HCT116 (cell line): ENCODE measurements at regions not wholly inside any gene's neighbourhood (a gene's known extent, or its start where the extent isn't known, plus 50 kb on each side); places are given as distances from the start of the nearest gene placed in this dataset.

Experiments
- ATAC-seq: fragments of 200-7000 bp; cut with Tn5 transposase; 2 replicates; pipeline ENCODE4 v1.9.1; 2020; ENCODE audit warnings: mild to moderate bottlenecking, moderate library complexity
- BruUV-seq: library from RNA; stranded (reverse); fragments of 400-500 nt; replicated peaks from 2 replicates; lab custom pipeline; 2021; lab: Mats Ljungman, UMichigan
- CTCF ChIA-PET: fragments of 300-600 bp; sonication (Branson Sonifier 250); formaldehyde crosslinking; loops from one replicate; lab custom pipeline; 2021; ENCODE audit warnings: antibody characterized with exemption; lab: Charles Lee
- POLR2A ChIA-PET: fragments of 300-600, 350-600 bp; sonication (Branson Sonifier 250); formaldehyde crosslinking; loops from one replicate; lab custom pipeline; 2021; ENCODE audit warnings: antibody characterized with exemption; lab: Charles Lee
- RAD21 ChIA-PET, 2 experiments: fragments of 300-600 bp; sonication (Branson Sonifier 250); formaldehyde crosslinking; loops; one replicate each; lab custom pipeline; 2023; ENCODE audit warnings: low total read pairs in 2 of 2; ENCODE audit not compliant: uncharacterized antibody in 2 of 2, unreplicated experiment in 2 of 2, low non-redundant PET in 1 of 2; lab: Charles Lee
- DNase-seq: peaks from one replicate; pipeline ENCODE4 v3.0.0-alpha.2; 2010; ENCODE audit warnings: low read depth, low spot score
- H2AFZ ChIP-seq: fragments of 200-600 bp; shearing (Covaris generic), sonication (generic); 2 replicates; pipeline ENCODE4 v1.6.1; 2017; ENCODE audit warnings: low read depth, mixed run types, mixed read lengths, antibody characterized with exemption, low read length; ENCODE audit not compliant: poor library complexity, severe bottlenecking
- H3K27ac ChIP-seq: 2 replicates; pipeline ENCODE4 v1.5.1; 2012; ENCODE audit warnings: low read depth, low read length
- H3K27me3 ChIP-seq: fragments of 200-600 bp; sonication (generic); 2 replicates; pipeline ENCODE4 v1.6.1; 2016; ENCODE audit warnings: mixed run types, low read length, mixed read lengths; ENCODE audit not compliant: insufficient read depth
- H3K36me3 ChIP-seq, 2 experiments: fragments of 200-500 bp in 1 of 2; fragments of 200-600 bp in 1 of 2; sonication (Bioruptor generic) in 1 of 2; sonication (generic) in 1 of 2; 2 replicates each; pipeline versions ENCODE4 v1.5.1 to v1.6.1; 2014 to 2016; ENCODE audit warnings: low read length in 2 of 2, inconsistent platforms in 1 of 2, mixed read lengths in 1 of 2, mixed run types in 1 of 2; ENCODE audit not compliant: insufficient read depth in 2 of 2, control insufficient read depth in 1 of 2
- H3K4me1 ChIP-seq, 2 experiments: fragments of 200-600 bp in 1 of 2; sonication (generic) in 1 of 2; 2 replicates each; pipeline versions ENCODE4 v1.5.1 to v1.6.1; 2012 to 2017; ENCODE audit warnings: low read length in 2 of 2, inconsistent platforms in 1 of 2, mild to moderate bottlenecking in 1 of 2, mixed read lengths in 1 of 2, mixed run types in 1 of 2, moderate library complexity in 1 of 2; ENCODE audit not compliant: insufficient read depth in 2 of 2, control insufficient read depth in 1 of 2
- H3K4me2 ChIP-seq: fragments of 200-600 bp; sonication (generic); 2 replicates; pipeline ENCODE4 v1.6.1; 2017; ENCODE audit warnings: mixed run types, low read length, mixed read lengths
- H3K4me3 ChIP-seq, 2 experiments: fragments of 200-600 bp in 1 of 2; sonication (generic) in 1 of 2; replicated peaks in 1 of 2; 2 replicates each; pipeline ENCODE4 v1.5.1; 2011 to 2016; ENCODE audit warnings: low read length in 2 of 2, control low read depth in 1 of 2, low read depth in 1 of 2, mild to moderate bottlenecking in 1 of 2, mixed read lengths in 1 of 2, mixed run types in 1 of 2
- H3K79me2 ChIP-seq: fragments of 200-600 bp; sonication (generic); 2 replicates; pipeline ENCODE4 v1.6.1; 2017; ENCODE audit warnings: mild to moderate bottlenecking, mixed run types, low read length, moderate library complexity, mixed read lengths; ENCODE audit not compliant: insufficient read depth
- H3K9ac ChIP-seq: fragments of 200-600 bp; sonication (generic); 2 replicates; pipeline ENCODE4 v1.6.1; 2016; ENCODE audit warnings: low read length, mixed read lengths
- H3K9me2 ChIP-seq: fragments of 200-600 bp; sonication (generic), shearing (Covaris generic); 2 replicates; pipeline ENCODE4 v1.6.1; 2017; ENCODE audit warnings: mixed run types, mild to moderate bottlenecking, moderate library complexity; ENCODE audit not compliant: insufficient read depth
- H3K9me3 ChIP-seq, 2 experiments: fragments of 200-500 bp in 1 of 2; fragments of 200-600 bp in 1 of 2; sonication (Bioruptor generic) in 1 of 2; sonication (generic) in 1 of 2; 2 replicates each; pipeline ENCODE4 v1.6.1; 2014 to 2017; ENCODE audit warnings: low read length in 2 of 2, mixed read lengths in 2 of 2, inconsistent platforms in 1 of 2, low read depth in 1 of 2, mild to moderate bottlenecking in 1 of 2, mixed run types in 1 of 2, moderate library complexity in 1 of 2; ENCODE audit not compliant: control insufficient read depth in 1 of 2, insufficient read depth in 1 of 2
- H4K20me1 ChIP-seq: fragments of 200-600 bp; sonication (generic), shearing (Covaris generic); 2 replicates; pipeline ENCODE4 v1.6.1; 2017; ENCODE audit warnings: mixed run types, mild to moderate bottlenecking, moderate library complexity; ENCODE audit not compliant: insufficient read depth
- ATF3 ChIP-seq: IDR thresholded peaks from 2 replicates; pipeline ENCODE4 v1.6.1; 2012
- CBX3 ChIP-seq: IDR thresholded peaks from 2 replicates; pipeline ENCODE4 v1.6.1; 2012; ENCODE audit warnings: low read depth
- ELF1 ChIP-seq: IDR thresholded peaks from 2 replicates; pipeline ENCODE4 v1.6.1; 2012; ENCODE audit warnings: low read depth, borderline replicate concordance
- EZH2 ChIP-seq: fragments of 200-600 bp; sonication (generic); IDR thresholded peaks from 2 replicates; pipeline ENCODE4 v1.6.1; 2017; ENCODE audit warnings: antibody characterized with exemption, mixed run types
- FOSL1 ChIP-seq: IDR thresholded peaks from 2 replicates; pipeline ENCODE4 v1.6.1; 2012; ENCODE audit warnings: low read depth
- JUND ChIP-seq: IDR thresholded peaks from 2 replicates; pipeline ENCODE4 v1.6.1; 2012
- MAX ChIP-seq: IDR thresholded peaks from 2 replicates; pipeline ENCODE4 v1.6.1; 2012
- POLR2A ChIP-seq: IDR thresholded peaks from 2 replicates; pipeline ENCODE4 v1.7.0; 2011; ENCODE audit warnings: borderline replicate concordance; ENCODE audit not compliant: insufficient read depth, insufficient read length; ENCODE audit errors: extremely low read depth
- POLR2AphosphoS5 ChIP-seq: IDR thresholded peaks from 2 replicates; pipeline ENCODE4 v1.6.1; 2011; ENCODE audit warnings: mild to moderate bottlenecking, low read depth, low read length, moderate library complexity
- RAD21 ChIP-seq: IDR thresholded peaks from 2 replicates; pipeline ENCODE4 v1.6.1; 2012; ENCODE audit warnings: low read depth, mild to moderate bottlenecking
- REST ChIP-seq: IDR thresholded peaks from 2 replicates; pipeline ENCODE4 v1.6.1; 2012; ENCODE audit warnings: low read depth
- SP1 ChIP-seq: IDR thresholded peaks from 2 replicates; pipeline ENCODE4 v1.6.1; 2012; ENCODE audit warnings: low read depth
- SRF ChIP-seq: IDR thresholded peaks from 2 replicates; pipeline ENCODE4 v1.6.1; 2012; ENCODE audit warnings: low read depth
- TCF7L2 ChIP-seq: IDR thresholded peaks from 2 replicates; pipeline ENCODE4 v1.7.0; 2011; ENCODE audit warnings: borderline replicate concordance, inconsistent platforms; ENCODE audit not compliant: insufficient read depth, insufficient read length; ENCODE audit errors: extremely low read depth
- YY1 ChIP-seq: IDR thresholded peaks from 2 replicates; pipeline ENCODE4 v1.6.1; 2011; ENCODE audit warnings: low read length, low read depth, moderate library complexity, mild to moderate bottlenecking; ENCODE audit not compliant: insufficient replicate concordance; ENCODE audit errors: extremely low read depth
- ZBTB33 ChIP-seq: IDR thresholded peaks from 2 replicates; pipeline ENCODE4 v1.6.1; 2011; ENCODE audit warnings: mild to moderate bottlenecking, low read length, moderate library complexity; ENCODE audit not compliant: insufficient replicate concordance; ENCODE audit errors: extremely low read depth
- ZFX ChIP-seq: fragments of 450-650 bp; IDR thresholded peaks from 2 replicates; pipeline ENCODE4 v1.6.1; 2017
- ZNF274 ChIP-seq: fragments of 200-500 bp; sonication (Bioruptor generic); IDR thresholded peaks from 2 replicates; pipeline ENCODE4 v1.6.1; 2014; ENCODE audit warnings: mild to moderate bottlenecking, low read depth, low read length, inconsistent platforms
- intact Hi-C: fragments of 100-400 bp; cut with micrococcal nuclease; formaldehyde crosslinking; loops from 2 replicates; pipeline ENCODE4 v1.10.0; 2022

- Histone ChIP-seq H3K9me2 (no peaks in the 10 kb centered on the region), H4K20me1 (no peaks in the 10 kb centered on the region), H3K36me3 (no peaks in the 10 kb centered on the region), H3K4me1 (no peaks in the 10 kb centered on the region), H3K27me3 (no peaks in the 10 kb centered on the region), H3K79me2 (no peaks in the 10 kb centered on the region), H2AFZ (no peak overlapping the region), H3K9me3 (no peaks in the 10 kb centered on the region), H3K9ac (no peak overlapping the region), H3K4me3 (no peak overlapping the region), H3K27ac (no peak overlapping the region), H3K4me2 (no peak overlapping the region)
- TF ChIP-seq TCF7L2, result no peak
- TF ChIP-seq ZNF274, result no peak
- TF ChIP-seq FOSL1, result no peak
- TF ChIP-seq ELF1, result no peak
- no peak for TF ChIP-seq ZBTB33
- no peak for TF ChIP-seq SRF
- TF ChIP-seq JUND, result no peak
- no peak for TF ChIP-seq CBX3
- no peak for TF ChIP-seq POLR2AphosphoS5
- no peak for TF ChIP-seq POLR2A
- no peak for TF ChIP-seq ZFX
- TF ChIP-seq RAD21, result no peak
- TF ChIP-seq ATF3, result no peak
- TF ChIP-seq EZH2, result no peak
- TF ChIP-seq SP1, result no peak
- TF ChIP-seq MAX, result no peak
- TF ChIP-seq REST, result no peak
- TF ChIP-seq YY1, result no peak
- POLR2A ChIA-PET, result no interaction called here
- DNase-seq (no peak), ATAC-seq (no peak)
- CTCF ChIA-PET, result no interaction called here
- RAD21 ChIA-PET, result no interaction called here
- intact Hi-C loops, result no loop called here
- no TSS peak for BruUV-seq
These were observed 50.5 kb upstream of the ADGRG2 start for GRCh38 chrX:19172741-19173140.
